ENCODE measurements at regions not wholly inside any gene's neighbourhood (a gene's known extent, or its start where the extent isn't known, plus 50 kb on each side); places are given as distances from the start of the nearest gene placed in this dataset.
"Not testable (repeated sequence)": the region's sequence is repeated elsewhere in the genome, so short reads cannot be mapped to it uniquely, and the experiment has no call there.

GRCh38 chr22:44638971-44639760, 62.8 kb upstream of the PRR5 start:
- in situ Hi-C loops (cut with HindIII; ENCODE audit: low pct_unique_long_range_greater_than_20kb, low sequenced_read_pairs), result no loop called here
- no peak for DNase-seq (ENCODE audit: low read depth in 1 of 2, low spot score in 1 of 2)
- no peak for TF ChIP-seq JUND (IDR thresholded peaks at IDR 0.05; ENCODE audit: low read depth)

GRCh38 chr22:44636502-44637206, 65.3 kb upstream of the PRR5 start:
- DNase-seq (ENCODE audit: low read depth in 1 of 2, low spot score in 1 of 2); in situ Hi-C loops (cut with HindIII; ENCODE audit: low pct_unique_long_range_greater_than_20kb, low sequenced_read_pairs): not testable (repeated sequence)

- in situ Hi-C loops (cut with HindIII; ENCODE audit: low pct_unique_long_range_greater_than_20kb, low sequenced_read_pairs); DNase-seq (ENCODE audit: low read depth in 1 of 2, low spot score in 1 of 2): not testable (repeated sequence)
Measured at GRCh38 chr22:44635567-44635966, 66.4 kb upstream of the PRR5 start.

- no peak for TF ChIP-seq JUND (IDR thresholded peaks at IDR 0.05; ENCODE audit: low read depth)
- in situ Hi-C loops (cut with HindIII; ENCODE audit: low pct_unique_long_range_greater_than_20kb, low sequenced_read_pairs), result no loop called here
- DNase-seq (ENCODE audit: low read depth in 1 of 2, low spot score in 1 of 2), result no peak
Measured at GRCh38 chr22:44634426-44635321, 67.3 kb upstream of the PRR5 start.

- in situ Hi-C loops (cut with HindIII; ENCODE audit: low pct_unique_long_range_greater_than_20kb, low sequenced_read_pairs), result no loop called here
- DNase-seq (ENCODE audit: low read depth in 1 of 2, low spot score in 1 of 2), result no peak
- no peak for TF ChIP-seq JUND (IDR thresholded peaks at IDR 0.05; ENCODE audit: low read depth)
Measured at GRCh38 chr22:44633647-44634046, 68.4 kb upstream of the PRR5 start.

- TF ChIP-seq JUND (IDR thresholded peaks at IDR 0.05; ENCODE audit: low read depth), result no peak
- DNase-seq (ENCODE audit: low read depth in 1 of 2, low spot score in 1 of 2), result no peak
- in situ Hi-C loops (cut with HindIII; ENCODE audit: low pct_unique_long_range_greater_than_20kb, low sequenced_read_pairs), result no loop called here
Measured at GRCh38 chr22:44632541-44633396, 69.2 kb upstream of the PRR5 start.

GRCh38 chr22:44630826-44631225, 71.2 kb upstream of the PRR5 start:
- no peak for TF ChIP-seq JUND (IDR thresholded peaks at IDR 0.05; ENCODE audit: low read depth)
- in situ Hi-C loops (cut with HindIII; ENCODE audit: low pct_unique_long_range_greater_than_20kb, low sequenced_read_pairs), result no loop called here
- DNase-seq (ENCODE audit: low read depth in 1 of 2, low spot score in 1 of 2), result no peak

GRCh38 chr22:44628835-44629234, 73.2 kb upstream of the PRR5 start:
- in situ Hi-C loops (cut with HindIII; ENCODE audit: low pct_unique_long_range_greater_than_20kb, low sequenced_read_pairs), result no loop called here
- no peak for DNase-seq (ENCODE audit: low read depth in 1 of 2, low spot score in 1 of 2)
- no peak for TF ChIP-seq JUND (IDR thresholded peaks at IDR 0.05; ENCODE audit: low read depth)

GRCh38 chr22:44628273-44628672, 73.7 kb upstream of the PRR5 start:
- TF ChIP-seq JUND (IDR thresholded peaks at IDR 0.05; ENCODE audit: low read depth), result no peak
- in situ Hi-C loops (cut with HindIII; ENCODE audit: low pct_unique_long_range_greater_than_20kb, low sequenced_read_pairs), result no loop called here
- no peak for DNase-seq (ENCODE audit: low read depth in 1 of 2, low spot score in 1 of 2)

GRCh38 chr22:44627521-44628139, 74.4 kb upstream of the PRR5 start:
- no peak for DNase-seq (ENCODE audit: low read depth in 1 of 2, low spot score in 1 of 2)
- TF ChIP-seq JUND (IDR thresholded peaks at IDR 0.05; ENCODE audit: low read depth), result no peak
- in situ Hi-C loops (cut with HindIII; ENCODE audit: low pct_unique_long_range_greater_than_20kb, low sequenced_read_pairs), result no loop called here

GRCh38 chr22:44625981-44626687, 75.9 kb upstream of the PRR5 start:
- in situ Hi-C loops (cut with HindIII; ENCODE audit: low pct_unique_long_range_greater_than_20kb, low sequenced_read_pairs), result no loop called here
- peak; percentile 43 to 66 for DNase-seq (ENCODE audit: low read depth in 1 of 2, low spot score in 1 of 2)
- TF ChIP-seq JUND (IDR thresholded peaks at IDR 0.05; ENCODE audit: low read depth), result no peak
